HG02970 (cell line): ENCODE measurements at regions not wholly inside any gene's neighbourhood (a gene's known extent, or its start where the extent isn't known, plus 50 kb on each side); places are given as distances from the start of the nearest gene placed in this dataset.
"Not testable (repeated sequence)": the region's sequence is repeated elsewhere in the genome, so short reads cannot be mapped to it uniquely, and the experiment has no call there.

Experiments used
- ATAC-seq: cut with Tn5 transposase; IDR thresholded peaks from one replicate; pipeline ENCODE4 v1.9.1; 2021; ENCODE audit warnings: mild to moderate bottlenecking, moderate library complexity, moderate number of reproducible peaks; ENCODE audit not compliant: unreplicated experiment, low FRiP score

GRCh38 chr3:26452363-26452762, 170.2 kb upstream of the LRRC3B start:
- ATAC-seq = no peak

- no peak for ATAC-seq
Measured at GRCh38 chr3:26460985-26461384, 161.6 kb upstream of the LRRC3B start.

GRCh38 chr3:26472345-26472744, 150.2 kb upstream of the LRRC3B start:
- ATAC-seq = no peak

- ATAC-seq = no peak
Measured at GRCh38 chr3:26474706-26475105, 147.9 kb upstream of the LRRC3B start.

- no peak for ATAC-seq
Measured at GRCh38 chr3:26480377-26480776, 142.2 kb upstream of the LRRC3B start.

GRCh38 chr3:26484140-26484539, 138.4 kb upstream of the LRRC3B start:
- no peak for ATAC-seq

GRCh38 chr3:26498271-26498670, 124.3 kb upstream of the LRRC3B start:
- no peak for ATAC-seq

GRCh38 chr3:26505399-26505798, 117.2 kb upstream of the LRRC3B start:
- ATAC-seq = no peak

GRCh38 chr3:26514445-26515029, 108.0 kb upstream of the LRRC3B start:
- ATAC-seq = not testable (repeated sequence)

GRCh38 chr3:26515351-26515750, 107.2 kb upstream of the LRRC3B start:
- no peak for ATAC-seq

GRCh38 chr3:26521261-26521660, 101.3 kb upstream of the LRRC3B start:
- ATAC-seq = no peak

- ATAC-seq = no peak
Measured at GRCh38 chr3:26522919-26523318, 99.7 kb upstream of the LRRC3B start.

GRCh38 chr3:26525013-26525412, 97.6 kb upstream of the LRRC3B start:
- no peak for ATAC-seq

GRCh38 chr3:26535151-26535550, 87.4 kb upstream of the LRRC3B start:
- ATAC-seq = no peak

- no peak for ATAC-seq
Measured at GRCh38 chr3:26536955-26537354, 85.6 kb upstream of the LRRC3B start.

GRCh38 chr3:26550413-26550812, 72.2 kb upstream of the LRRC3B start:
- no peak for ATAC-seq

GRCh38 chr3:26556637-26557036, 65.9 kb upstream of the LRRC3B start:
- ATAC-seq = no peak

GRCh38 chr3:26558257-26558656, 64.3 kb upstream of the LRRC3B start:
- ATAC-seq = no peak

GRCh38 chr3:26559227-26559626, 63.3 kb upstream of the LRRC3B start:
- no peak for ATAC-seq

- no peak for ATAC-seq
Measured at GRCh38 chr3:26560081-26560480, 62.5 kb upstream of the LRRC3B start.

GRCh38 chr3:26562021-26562768, 60.4 kb upstream of the LRRC3B start:
- ATAC-seq = no peak
